ENCODE measurements at regions not wholly inside any gene's neighbourhood (a gene's known extent, or its start where the extent isn't known, plus 50 kb on each side); places are given as distances from the start of the nearest gene placed in this dataset.

- no peak for DNase-seq (ENCODE audit: low spot score)
- Histone ChIP-seq H3K36me3 (ENCODE audit: insufficient read depth, low read length, poor library complexity, severe bottlenecking) (no peaks in the 10 kb centered on the region), H3K27me3 (replicated peaks; ENCODE audit: insufficient read depth, low read depth, low read length, poor library complexity) (no peaks in the 10 kb centered on the region), H3K27ac (ENCODE audit: low read depth, low read length, poor library complexity, severe bottlenecking) (no peak overlapping the region), H3K4me3 (ENCODE audit: low read depth, low read length, poor library complexity, severe bottlenecking) (no peak overlapping the region), H3K4me1 (ENCODE audit: insufficient read depth, low read length, poor library complexity, severe bottlenecking) (no peaks in the 10 kb centered on the region), H3K9me3 (ENCODE audit: low read depth, low read length, poor library complexity, severe bottlenecking) (peaks cover 3% of the 10 kb centered on the region)
- TF ChIP-seq CTCF (conservative IDR thresholded peaks at IDR 0.05; ENCODE audit: low read depth, low read length) (no peak), EZH2 (IDR thresholded peaks at IDR 0.05; ENCODE audit: borderline replicate concordance, low read depth, low read length, poor library complexity, severe bottlenecking) (no peak)
- ChIA-PET CTCF (no interaction called here), POLR2A (ENCODE audit: low non-redundant PET) (no interaction called here)
- no TSS peak for BruUV-seq (replicated peaks)
- intact Hi-C loops (cut with micrococcal nuclease; ENCODE audit: unreplicated experiment) = no loop called here
These were observed 52.3 kb upstream of the MS4A8 start for GRCh38 chr11:60647087-60647486.

Measured in A673 (cell line).